22Rv1 (cell line): ENCODE measurements at regions not wholly inside any gene's neighbourhood (a gene's known extent, or its start where the extent isn't known, plus 50 kb on each side); places are given as distances from the start of the nearest gene placed in this dataset.

Experiments used
- H3K27ac ChIP-seq: fragments of 450-650 bp; 2 replicates; pipeline ENCODE4 v1.5.1; 2017
- ZFX ChIP-seq: fragments of 450-650 bp; IDR thresholded peaks from 2 replicates; pipeline ENCODE4 v1.6.1; 2017; ENCODE audit warnings: antibody characterized with exemption, borderline replicate concordance
- TF ChIP-seq, protein P1 (sequence below): fragments of 450-650 bp; IDR thresholded peaks from 2 replicates; pipeline ENCODE4 v1.5.1; 2017; ENCODE audit warnings: mild to moderate bottlenecking

DNA sequence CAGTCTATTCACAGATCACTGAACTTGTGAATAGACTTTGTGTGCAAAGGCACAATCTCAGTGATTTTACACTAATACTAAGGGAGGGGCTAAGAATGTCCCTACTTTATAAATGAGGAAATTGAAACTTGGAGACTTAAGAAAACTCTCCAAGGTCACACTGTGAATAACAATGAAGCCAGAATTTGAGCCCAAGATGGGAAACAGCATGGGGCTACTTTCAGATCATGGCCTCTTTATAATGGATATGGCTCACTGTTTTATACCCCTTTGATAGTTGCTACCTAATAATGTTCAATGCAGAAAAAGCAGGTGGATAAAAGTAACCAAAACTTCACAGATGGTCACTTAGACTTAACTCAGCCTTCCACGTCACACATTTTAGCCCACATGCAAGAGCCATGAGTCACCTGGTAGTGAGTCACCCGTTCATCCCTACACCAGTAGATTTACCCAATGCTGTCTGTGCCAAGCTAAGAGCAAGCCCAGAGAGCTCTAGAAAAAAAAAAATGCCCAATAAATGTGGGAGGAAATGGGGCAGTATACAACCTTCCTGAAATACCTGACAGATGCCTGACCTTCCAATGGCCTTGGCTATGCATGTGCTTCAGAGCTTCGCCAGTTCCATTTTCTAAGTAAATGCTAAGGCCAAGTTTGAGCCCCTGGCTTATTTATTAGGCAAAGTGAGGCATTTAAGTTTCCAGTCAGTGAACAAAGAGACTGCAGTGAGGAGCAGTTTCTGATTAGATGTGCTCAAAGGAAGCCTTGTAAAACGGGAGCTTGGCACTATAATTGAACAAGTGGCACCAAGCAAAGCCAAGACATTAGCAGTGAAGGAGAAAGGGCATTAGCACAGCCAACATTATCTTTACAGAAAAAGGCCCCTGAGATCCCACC, 219.7 kb downstream of the TMEM114 start:
- no peak for TF ChIP-seq ZFX
- TF ChIP-seq, protein P1, sequence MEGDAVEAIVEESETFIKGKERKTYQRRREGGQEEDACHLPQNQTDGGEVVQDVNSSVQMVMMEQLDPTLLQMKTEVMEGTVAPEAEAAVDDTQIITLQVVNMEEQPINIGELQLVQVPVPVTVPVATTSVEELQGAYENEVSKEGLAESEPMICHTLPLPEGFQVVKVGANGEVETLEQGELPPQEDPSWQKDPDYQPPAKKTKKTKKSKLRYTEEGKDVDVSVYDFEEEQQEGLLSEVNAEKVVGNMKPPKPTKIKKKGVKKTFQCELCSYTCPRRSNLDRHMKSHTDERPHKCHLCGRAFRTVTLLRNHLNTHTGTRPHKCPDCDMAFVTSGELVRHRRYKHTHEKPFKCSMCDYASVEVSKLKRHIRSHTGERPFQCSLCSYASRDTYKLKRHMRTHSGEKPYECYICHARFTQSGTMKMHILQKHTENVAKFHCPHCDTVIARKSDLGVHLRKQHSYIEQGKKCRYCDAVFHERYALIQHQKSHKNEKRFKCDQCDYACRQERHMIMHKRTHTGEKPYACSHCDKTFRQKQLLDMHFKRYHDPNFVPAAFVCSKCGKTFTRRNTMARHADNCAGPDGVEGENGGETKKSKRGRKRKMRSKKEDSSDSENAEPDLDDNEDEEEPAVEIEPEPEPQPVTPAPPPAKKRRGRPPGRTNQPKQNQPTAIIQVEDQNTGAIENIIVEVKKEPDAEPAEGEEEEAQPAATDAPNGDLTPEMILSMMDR = no peak
- H3K27ac ChIP-seq = no peak overlapping the region

DNA sequence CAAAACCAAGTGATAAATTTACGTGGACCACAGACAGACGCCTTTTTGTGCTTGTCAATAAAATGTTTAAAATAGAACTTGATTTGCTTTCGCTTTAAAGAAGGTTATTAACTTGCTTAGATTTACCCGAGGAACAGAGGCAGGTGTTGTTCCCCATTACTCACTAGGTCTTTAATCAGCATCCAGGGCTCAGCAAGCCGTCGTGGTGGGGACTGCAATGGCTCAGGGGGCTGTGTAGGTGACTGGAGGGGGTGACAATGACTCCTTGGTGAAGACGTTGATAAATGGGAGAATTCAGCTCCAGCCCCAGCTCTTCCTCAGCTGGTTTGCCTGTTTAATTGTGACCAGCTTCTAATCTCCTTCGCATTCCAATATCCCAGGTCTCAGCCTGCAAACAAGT, 231.4 kb downstream of the TMEM114 start:
- no peak overlapping the region for H3K27ac ChIP-seq
- TF ChIP-seq, protein P1 = no peak
- no peak for TF ChIP-seq ZFX

- H3K27ac ChIP-seq = no peak overlapping the region
- TF ChIP-seq, protein P1 = peak; percentile 28; the same call in 1 of the 2 replicates
- no peak for TF ChIP-seq ZFX
Measured at GRCh38 chr16:8355675-8356074, 234.6 kb downstream of the TMEM114 start.

DNA sequence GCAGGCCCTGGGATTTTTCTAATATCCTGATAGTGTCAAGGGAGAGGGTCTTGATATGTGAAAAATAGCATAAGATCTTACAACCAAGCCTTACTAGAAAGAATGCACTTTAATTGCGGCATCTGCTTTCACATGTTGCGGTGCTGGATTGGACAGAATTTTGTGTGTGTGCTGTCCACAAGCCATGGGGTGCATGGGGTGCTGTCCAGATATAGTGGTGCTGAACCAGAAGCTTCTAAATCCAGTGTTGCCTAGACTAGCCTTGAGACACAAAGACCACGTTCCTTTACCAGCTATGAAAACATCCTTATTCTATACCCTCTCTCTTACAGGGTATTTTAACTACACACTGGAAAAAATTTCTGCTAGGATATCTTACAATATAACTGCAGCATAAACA, 244.0 kb downstream of the TMEM114 start:
- TF ChIP-seq, protein P1 = no peak
- no peak for TF ChIP-seq ZFX
- no peak overlapping the region for H3K27ac ChIP-seq

DNA sequence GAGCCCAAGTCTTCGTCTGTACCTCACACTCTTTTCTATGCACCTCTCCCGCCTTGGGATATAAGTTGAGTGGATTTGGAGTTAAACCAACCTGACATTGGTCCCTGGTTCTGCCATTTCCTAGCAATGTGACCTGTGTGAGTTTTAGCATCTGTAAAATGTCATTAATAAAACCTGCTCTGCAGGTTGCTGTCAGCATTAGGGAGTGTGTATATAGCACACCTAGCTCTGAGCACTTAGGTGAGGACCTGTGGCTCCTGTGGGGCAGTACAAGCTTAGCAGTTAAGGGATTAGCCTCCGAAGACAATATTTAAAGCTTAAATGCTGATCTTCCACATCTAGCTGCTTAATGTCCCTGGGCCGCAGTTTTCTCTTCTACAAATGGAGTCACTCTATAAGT, 248.0 kb downstream of the TMEM114 start:
- no peak overlapping the region for H3K27ac ChIP-seq
- TF ChIP-seq, protein P1 = no peak

- TF ChIP-seq ZFX = no peak
- TF ChIP-seq, protein P1 = no peak
- H3K27ac ChIP-seq = no peak overlapping the region
Measured at GRCh38 chr16:8330761-8331160, 259.6 kb downstream of the TMEM114 start.

DNA sequence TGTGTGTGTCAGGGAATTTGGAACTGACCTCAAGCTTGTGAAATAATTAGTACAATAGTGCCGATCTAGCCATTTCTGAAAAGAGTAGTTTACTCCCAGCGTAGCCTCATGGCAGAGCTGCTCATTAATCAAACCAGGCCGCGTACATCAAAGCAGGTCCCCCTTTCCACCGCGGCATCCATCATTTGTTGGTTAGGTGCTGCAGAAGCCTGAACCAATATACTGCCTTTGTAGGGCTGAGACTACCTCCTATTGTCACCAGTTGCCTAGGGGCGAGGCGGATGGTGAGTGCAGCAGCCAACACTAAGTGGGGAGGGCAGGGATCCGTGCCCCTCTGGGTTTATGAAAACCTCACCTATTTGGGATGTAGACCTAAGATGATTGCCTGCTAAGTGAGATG, 264.1 kb downstream of the TMEM114 start:
- H3K27ac ChIP-seq = no peak overlapping the region
- TF ChIP-seq ZFX = no peak
- TF ChIP-seq, protein P1 = no peak
